Keratinocyte (primary cell): ENCODE measurements at regions not wholly inside any gene's neighbourhood (a gene's known extent, or its start where the extent isn't known, plus 50 kb on each side); places are given as distances from the start of the nearest gene placed in this dataset.
"Not testable (repeated sequence)": the region's sequence is repeated elsewhere in the genome, so short reads cannot be mapped to it uniquely, and the experiment has no call there.

Experiments used
- DNase-seq: peaks from one replicate; pipeline ENCODE4 v3.0.0-alpha.2; 2011; ENCODE audit warnings: low read depth, missing footprints, low spot score
- FAIRE-seq: peaks from 2 replicates; lab custom pipeline; 2011; peaks lifted over from hg19 to GRCh38; lab: Jason Lieb, UNC
- H2AFZ ChIP-seq: 2 replicates; pipeline ENCODE4 v1.6.0; 2012; ENCODE audit warnings: low read length, control low read depth, inconsistent platforms; ENCODE audit not compliant: control insufficient read depth
- H3K27ac ChIP-seq: 2 replicates; pipeline ENCODE4 v1.5.1; 2011; ENCODE audit warnings: low read length; ENCODE audit not compliant: control insufficient read depth, insufficient read depth
- H3K27me3 ChIP-seq: 3 replicates; pipeline ENCODE4 v1.6.0; 2011; ENCODE audit warnings: low read length; ENCODE audit not compliant: control insufficient read depth, insufficient read depth; ENCODE audit errors: extremely low read depth
- H3K36me3 ChIP-seq, 2 experiments: 2 replicates in 1 of 2; 3 replicates in 1 of 2; pipeline ENCODE4 v1.5.1; 2011; ENCODE audit warnings: low read length in 2 of 2, mild to moderate bottlenecking in 1 of 2; ENCODE audit not compliant: control insufficient read depth in 2 of 2, insufficient read depth in 2 of 2; ENCODE audit errors: extremely low read depth in 1 of 2
- H3K4me1 ChIP-seq: 3 replicates; pipeline ENCODE4 v1.5.1; 2011; ENCODE audit warnings: low read length; ENCODE audit not compliant: control insufficient read depth, insufficient read depth; ENCODE audit errors: extremely low read depth
- H3K4me2 ChIP-seq: 3 replicates; pipeline ENCODE4 v1.6.0; 2011; ENCODE audit warnings: low read depth, low read length; ENCODE audit not compliant: control insufficient read depth, insufficient read depth; ENCODE audit errors: extremely low read depth
- H3K4me3 ChIP-seq, 3 experiments: fragments of 200-600 bp in 1 of 3; sonication (generic) in 1 of 3; 2 replicates in 2 of 3; 3 replicates in 1 of 3; pipeline ENCODE4 v1.5.1; 2011 to 2016; ENCODE audit warnings: low read length in 3 of 3, mild to moderate bottlenecking in 3 of 3, control low read depth in 2 of 3, inconsistent platforms in 1 of 3, low read depth in 1 of 3, mixed read lengths in 1 of 3, mixed run types in 1 of 3, moderate library complexity in 1 of 3; ENCODE audit not compliant: control insufficient read depth in 2 of 3, insufficient read depth in 2 of 3; ENCODE audit errors: extremely low read depth in 1 of 3
- H3K79me2 ChIP-seq: 2 replicates; pipeline ENCODE4 v1.6.0; 2012; ENCODE audit warnings: low read length; ENCODE audit not compliant: control insufficient read depth, insufficient read depth
- H3K9ac ChIP-seq: 3 replicates; pipeline ENCODE4 v1.6.0; 2011; ENCODE audit warnings: low read length; ENCODE audit not compliant: control insufficient read depth, insufficient read depth; ENCODE audit errors: extremely low read depth
- H3K9me1 ChIP-seq: 3 replicates; pipeline ENCODE4 v1.6.0; 2011; ENCODE audit warnings: low read length; ENCODE audit not compliant: control insufficient read depth, insufficient read depth; ENCODE audit errors: extremely low read depth
- H3K9me3 ChIP-seq: 2 replicates; pipeline ENCODE4 v1.5.1; 2012; ENCODE audit warnings: low read depth, low read length; ENCODE audit not compliant: control insufficient read depth
- H4K20me1 ChIP-seq: 3 replicates; pipeline ENCODE4 v1.6.0; 2011; ENCODE audit warnings: low read length; ENCODE audit not compliant: control insufficient read depth, insufficient read depth; ENCODE audit errors: extremely low read depth
- CTCF ChIP-seq, 3 experiments: IDR thresholded peaks in 1 of 3; conservative IDR thresholded peaks in 1 of 3; optimal IDR thresholded peaks in 1 of 3; 2 replicates in 2 of 3; 3 replicates in 1 of 3; pipeline versions ENCODE3 to v1.5.1; 2011; ENCODE audit warnings: low read length in 3 of 3, mild to moderate bottlenecking in 3 of 3, moderate library complexity in 2 of 3, control low read depth in 1 of 3, inconsistent platforms in 1 of 3; ENCODE audit not compliant: insufficient read depth in 2 of 3; ENCODE audit errors: extremely low read depth in 1 of 3
- EZH2 ChIP-seq: IDR thresholded peaks from one replicate; pipeline ENCODE4 v1.6.1; 2012; ENCODE audit warnings: inconsistent platforms, mild to moderate bottlenecking, low read length, moderate library complexity
- dilution Hi-C: fragments of 300-500 bp; cut with MboI; formaldehyde crosslinking; loops from one replicate; pipeline ENCODE4 v1.7.0; 2020; ENCODE audit warnings: low sequenced_read_pairs; ENCODE audit not compliant: extremely low pct_ligation_motif_present

GRCh38 chr15:81776976-81777375 lies 268.8 kb downstream of the MEX3B start:
- Histone ChIP-seq H3K9me3 (no peaks in the 10 kb centered on the region), H3K27ac (no peak overlapping the region), H3K27me3 (no peaks in the 10 kb centered on the region), H3K79me2 (no peaks in the 10 kb centered on the region), H3K4me2 (no peak overlapping the region), H3K9me1 (no peaks in the 10 kb centered on the region), H3K4me3 (no peak overlapping the region), H3K36me3 (no peaks in the 10 kb centered on the region), H4K20me1 (no peaks in the 10 kb centered on the region), H2AFZ (no peak overlapping the region), H3K4me1 (no peaks in the 10 kb centered on the region), H3K9ac (no peak overlapping the region)
- FAIRE-seq (no peak), DNase-seq (no peak)
- TF ChIP-seq EZH2 (no peak), CTCF (optimal IDR thresholded peaks at IDR 0.05 in 1 of 3, IDR thresholded peaks at IDR 0.05 in 1 of 3, conservative IDR thresholded peaks at IDR 0.05 in 1 of 3; ENCODE audit: extremely low read depth in 1 of 3, insufficient read depth in 2 of 3, low read length in 3 of 3) (no peak)
- dilution Hi-C loops, result no loop called here

GRCh38 chr15:81775779-81776178 lies 270.0 kb downstream of the MEX3B start:
- H3K9me1 ChIP-seq, H3K9me3 ChIP-seq, H3K79me2 ChIP-seq, H3K36me3 ChIP-seq, H3K4me2 ChIP-seq, DNase-seq, H3K4me1 ChIP-seq, H4K20me1 ChIP-seq, H3K27ac ChIP-seq, FAIRE-seq, dilution Hi-C loops, H3K9ac ChIP-seq, H3K27me3 ChIP-seq, H3K4me3 ChIP-seq, H2AFZ ChIP-seq: not testable (repeated sequence)

GRCh38 chr15:81774309-81774708 lies 271.5 kb downstream of the MEX3B start:
- Histone ChIP-seq H3K9ac (no peak overlapping the region), H3K79me2 (no peaks in the 10 kb centered on the region), H3K4me1 (no peaks in the 10 kb centered on the region), H2AFZ (no peak overlapping the region), H3K9me3 (no peaks in the 10 kb centered on the region), H4K20me1 (no peaks in the 10 kb centered on the region), H3K4me2 (no peak overlapping the region), H3K4me3 (no peak overlapping the region), H3K9me1 (no peaks in the 10 kb centered on the region), H3K27ac (no peak overlapping the region), H3K27me3 (no peaks in the 10 kb centered on the region), H3K36me3 (no peaks in the 10 kb centered on the region)
- dilution Hi-C loops, result no loop called here
- DNase-seq, result no peak
- no peak for FAIRE-seq
- TF ChIP-seq EZH2 (no peak), CTCF (optimal IDR thresholded peaks at IDR 0.05 in 1 of 3, IDR thresholded peaks at IDR 0.05 in 1 of 3, conservative IDR thresholded peaks at IDR 0.05 in 1 of 3; ENCODE audit: extremely low read depth in 1 of 3, insufficient read depth in 2 of 3, low read length in 3 of 3) (no peak)
